ENCODE measurements at regions not wholly inside any gene's neighbourhood (a gene's known extent, or its start where the extent isn't known, plus 50 kb on each side); places are given as distances from the start of the nearest gene placed in this dataset.

- TF ChIP-seq CTCF (IDR thresholded peaks at IDR 0.05 in 8 of 11, conservative IDR thresholded peaks at IDR 0.05 in 3 of 11) (no peak), POLR2A (IDR thresholded peaks at IDR 0.05) (no peak)
Observed at GRCh38 chr11:104510169-104510568, 346.2 kb upstream of the PDGFD start.
